Hindlimb muscle (tissue), 1 donor: ENCODE measurements at regions not wholly inside any gene's neighbourhood (a gene's known extent, or its start where the extent isn't known, plus 50 kb on each side); places are given as distances from the start of the nearest gene placed in this dataset.
"Not testable (repeated sequence)": the region's sequence is repeated elsewhere in the genome, so short reads cannot be mapped to it uniquely, and the experiment has no call there.

Source experiments
- DNase-seq: peaks from one replicate; pipeline ENCODE4 v3.0.0-alpha.2; 2013

GRCh38 chr6:134422426-134423231 lies 104.7 kb upstream of the SGK1 start:
- no peak for DNase-seq

GRCh38 chr6:134421501-134421900 lies 103.6 kb upstream of the SGK1 start:
- no peak for DNase-seq

GRCh38 chr6:134420614-134421181 lies 102.8 kb upstream of the SGK1 start:
- no peak for DNase-seq

DNA sequence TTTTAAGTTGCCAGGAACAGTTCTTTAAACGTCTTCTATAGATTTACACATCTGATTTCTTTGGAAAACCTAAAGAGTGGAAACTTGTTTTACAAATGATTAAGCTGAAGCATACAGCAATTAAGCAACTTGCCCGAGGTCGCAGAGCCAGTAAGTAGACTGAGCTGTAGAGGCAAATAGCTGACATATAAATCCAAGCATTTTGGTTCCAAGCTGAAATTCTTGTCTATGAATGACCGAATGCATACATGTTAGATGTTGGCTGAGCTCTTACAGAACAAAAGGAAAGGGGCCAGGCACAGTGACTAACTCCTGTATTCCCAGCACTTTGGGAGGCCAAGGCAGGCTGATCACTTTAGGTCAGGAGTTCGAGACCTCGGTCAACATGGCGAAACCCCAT lies 101.8 kb upstream of the SGK1 start:
- no peak for DNase-seq

DNA sequence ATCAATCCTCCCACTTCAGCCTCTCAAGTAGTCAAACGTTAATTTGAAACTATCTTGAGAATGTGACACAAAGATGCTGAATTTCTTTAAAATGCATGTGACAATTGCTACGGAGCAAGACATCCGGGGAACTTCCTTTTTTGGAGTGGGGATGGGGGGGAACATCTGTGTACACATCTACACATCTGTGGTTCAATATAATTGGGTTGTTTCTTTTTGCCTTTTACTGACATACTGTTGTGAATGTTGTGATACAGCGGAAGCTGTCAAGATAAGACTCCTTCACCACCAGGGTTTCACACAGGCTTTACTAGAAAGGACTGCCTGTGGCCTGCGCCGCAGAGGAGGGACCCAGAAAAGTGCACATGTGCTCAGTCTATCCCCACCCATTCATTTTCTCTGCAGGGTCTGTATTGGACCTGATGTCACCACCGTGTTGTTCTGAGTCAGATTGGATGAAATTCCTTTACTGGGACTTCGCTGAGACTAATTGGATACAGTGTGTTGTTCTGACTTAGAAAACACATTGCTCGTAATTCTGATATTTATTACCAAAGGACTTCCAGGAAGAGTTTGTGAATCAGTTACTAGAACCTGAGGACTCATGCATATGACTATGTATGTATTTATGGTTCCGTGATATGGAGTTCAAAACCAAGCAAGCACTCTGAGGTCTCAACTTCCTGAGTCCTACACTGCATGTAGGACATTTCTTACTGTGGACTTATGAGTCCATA lies 98.7 kb upstream of the SGK1 start:
- DNase-seq, result no peak

DNA sequence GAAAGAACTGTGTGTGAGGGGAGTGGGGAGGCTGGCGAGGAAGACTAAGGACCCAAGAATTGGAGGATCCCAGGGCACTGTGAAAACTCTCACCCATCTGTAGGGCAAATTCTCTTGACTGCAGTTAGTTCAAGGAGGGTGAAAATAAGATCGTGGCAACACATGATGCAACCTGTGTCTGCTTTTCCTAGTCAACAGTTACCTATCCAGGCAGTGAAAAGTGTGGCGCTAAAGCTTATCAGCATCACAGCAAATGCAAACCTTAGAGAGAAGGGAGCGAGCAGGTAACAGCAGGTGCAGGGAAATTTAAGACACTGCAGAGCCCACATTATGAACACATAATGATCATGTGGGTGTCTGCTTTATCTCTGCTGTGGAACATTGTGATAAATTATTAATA lies 97.7 kb upstream of the SGK1 start:
- DNase-seq, result no peak

- no peak for DNase-seq
These were observed 97.3 kb upstream of the SGK1 start for GRCh38 chr6:134415194-134415593.

- no peak for DNase-seq
These were observed 96.9 kb upstream of the SGK1 start for GRCh38 chr6:134414793-134415192.

DNA sequence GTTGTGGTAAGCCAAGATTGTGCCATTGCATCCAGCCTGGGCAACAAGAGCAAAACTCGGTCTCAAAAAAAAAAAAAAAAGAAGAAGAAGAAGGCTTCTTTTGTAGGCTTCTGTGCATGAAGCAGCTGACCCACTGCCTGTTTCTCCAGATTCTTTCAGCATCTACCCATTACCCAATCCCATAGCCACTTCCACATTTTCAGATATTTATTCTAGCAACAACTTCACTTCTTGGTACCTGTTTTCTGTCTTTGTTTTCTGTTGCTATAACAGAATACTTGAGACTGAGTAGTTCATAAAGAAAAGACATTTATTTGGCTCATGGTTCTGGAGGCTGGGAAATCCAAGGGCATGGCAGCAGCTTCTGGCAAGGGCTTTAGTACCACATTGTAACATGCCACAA lies 95.3 kb upstream of the SGK1 start:
- DNase-seq, result no peak

GRCh38 chr6:134410541-134410940 lies 92.6 kb upstream of the SGK1 start:
- DNase-seq, result no peak

DNA sequence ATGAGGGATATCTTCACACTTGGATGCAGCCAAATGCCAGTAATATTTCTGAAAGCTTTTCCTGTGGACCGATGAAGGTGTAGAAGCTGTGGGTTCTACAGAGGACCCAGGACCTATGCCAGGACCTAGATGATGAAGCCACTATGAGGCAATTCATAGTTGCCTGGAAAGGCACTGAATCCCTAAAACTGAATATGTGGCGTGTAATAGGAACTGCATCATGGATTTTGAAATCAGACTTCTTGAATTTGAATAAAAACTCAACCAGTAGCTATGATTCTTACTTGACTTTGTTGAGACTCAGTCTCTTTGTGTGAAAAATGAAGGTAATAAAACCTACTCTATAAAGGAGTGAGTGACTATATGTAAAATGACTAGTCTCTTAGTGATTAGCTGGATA lies 89.9 kb upstream of the SGK1 start:
- no peak for DNase-seq

- DNase-seq, result no peak
These were observed 88.4 kb upstream of the SGK1 start for GRCh38 chr6:134406311-134406710.

- DNase-seq, result no peak
These were observed 87.6 kb upstream of the SGK1 start for GRCh38 chr6:134405386-134406087.

- not testable (repeated sequence) for DNase-seq
These were observed 85.4 kb upstream of the SGK1 start for GRCh38 chr6:134403312-134403711.

DNA sequence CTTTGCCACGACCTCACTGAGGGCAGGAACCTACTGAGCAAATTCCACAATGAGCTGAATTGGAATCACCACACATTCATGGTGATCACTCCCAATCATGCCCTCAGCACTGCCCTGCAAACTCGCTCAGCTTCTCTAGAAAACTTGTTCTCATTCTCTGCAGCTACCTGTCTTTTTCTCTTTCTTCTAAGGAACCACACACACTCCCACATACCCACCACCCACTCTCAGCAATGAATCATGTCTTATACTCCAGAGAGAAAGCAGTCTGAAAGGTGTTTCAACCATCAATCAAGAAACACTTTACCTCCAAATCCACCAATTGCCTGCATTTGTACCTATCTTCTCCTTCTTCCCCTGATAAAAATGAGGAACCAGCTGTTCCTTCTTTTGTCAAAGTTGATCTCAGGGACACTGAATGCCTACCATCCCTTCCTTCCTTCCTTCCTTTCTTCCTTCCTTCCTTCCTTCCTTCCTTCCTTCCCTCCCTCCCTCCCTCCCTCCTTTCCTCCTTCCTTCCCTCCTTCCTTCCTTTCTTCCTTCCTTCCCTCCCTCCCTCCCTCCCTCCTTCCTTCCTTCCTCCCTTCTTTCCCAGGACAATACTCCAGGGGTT lies 84.6 kb upstream of the SGK1 start:
- DNase-seq, result no peak

DNA sequence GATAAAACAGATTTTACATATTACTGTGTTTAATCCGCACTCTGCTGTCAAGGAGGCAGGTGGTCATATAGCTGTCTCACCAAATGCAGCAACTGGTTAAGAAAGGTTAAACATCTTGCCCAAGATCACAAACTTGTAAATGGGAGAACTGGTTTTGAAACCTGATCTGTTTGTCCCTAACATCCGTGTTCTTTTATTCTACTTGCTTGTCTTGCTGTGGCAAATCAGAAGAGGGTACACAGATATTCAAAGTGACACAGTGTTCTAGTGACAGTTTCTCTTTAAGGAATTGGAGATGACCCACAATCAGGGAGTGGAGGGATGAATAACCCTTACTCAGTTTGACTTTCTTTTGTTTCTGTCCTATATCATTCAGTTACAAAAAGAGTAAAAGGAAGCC lies 83.0 kb upstream of the SGK1 start:
- no peak for DNase-seq

GRCh38 chr6:134398453-134398852 lies 80.5 kb upstream of the SGK1 start:
- DNase-seq, result no peak

GRCh38 chr6:134397676-134398075 lies 79.8 kb upstream of the SGK1 start:
- DNase-seq, result no peak

DNA sequence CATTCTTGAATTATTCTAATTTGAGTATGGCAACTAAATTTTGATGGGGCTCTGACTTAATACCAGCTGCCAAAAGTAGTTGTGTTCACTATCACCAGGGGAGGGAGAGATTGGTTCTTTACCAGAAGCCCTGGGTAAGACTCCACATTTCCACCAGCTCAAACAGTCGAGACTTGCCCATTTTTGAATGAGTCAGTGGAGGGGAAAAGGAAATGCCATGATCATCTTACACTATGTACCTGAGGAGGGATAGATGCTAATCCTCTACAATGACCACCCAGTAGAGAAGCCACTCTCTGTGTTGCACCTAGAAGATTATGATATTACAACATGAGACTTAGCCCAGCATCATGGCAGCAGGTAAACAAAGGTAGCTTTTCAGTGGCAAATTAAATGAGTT lies 77.0 kb upstream of the SGK1 start:
- DNase-seq, result no peak

- no peak for DNase-seq
These were observed 76.3 kb upstream of the SGK1 start for GRCh38 chr6:134394208-134394607.

- DNase-seq, result no peak
These were observed 73.3 kb upstream of the SGK1 start for GRCh38 chr6:134391205-134391604.

DNA sequence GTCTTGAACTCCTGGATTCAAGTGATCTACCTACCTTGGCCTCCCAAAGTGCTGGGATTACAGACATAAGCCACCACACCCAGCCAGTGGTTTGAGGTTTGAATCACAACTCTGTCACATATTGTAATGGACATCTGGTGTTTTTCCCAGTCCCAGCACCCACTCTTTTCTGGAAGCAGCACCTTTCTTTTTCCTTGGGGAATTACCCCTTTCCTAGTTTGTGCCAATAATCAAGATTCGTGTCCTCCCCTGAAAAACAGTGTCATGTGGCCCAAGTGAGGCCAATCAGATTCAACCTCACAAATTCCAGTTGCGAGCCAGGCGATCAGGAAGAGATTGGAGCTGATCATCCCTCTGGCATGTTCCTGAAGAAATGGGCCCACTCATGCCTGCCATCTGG lies 71.7 kb upstream of the SGK1 start:
- DNase-seq, result no peak

- no peak for DNase-seq
These were observed 71.2 kb upstream of the SGK1 start for GRCh38 chr6:134389129-134389528.
